Nephron (organoid): ENCODE measurements at regions not wholly inside any gene's neighbourhood (a gene's known extent, or its start where the extent isn't known, plus 50 kb on each side); places are given as distances from the start of the nearest gene placed in this dataset.

Source experiments
- H3K27ac Mint-ChIP-seq, 3 experiments: 2 replicates each; pipeline ENCODE4 v1.8.0; 2020; ENCODE audit warnings: mixed read lengths in 3 of 3, mild to moderate bottlenecking in 2 of 3, moderate library complexity in 1 of 3
- H3K27me3 Mint-ChIP-seq: 2 replicates; pipeline ENCODE4 v1.8.0; 2021; ENCODE audit warnings: low read depth, mild to moderate bottlenecking, moderate library complexity, mixed read lengths
- H3K36me3 Mint-ChIP-seq: 2 replicates; pipeline ENCODE4 v1.8.0; 2020; ENCODE audit warnings: low read depth, mixed read lengths
- H3K4me1 Mint-ChIP-seq: 2 replicates; pipeline ENCODE4 v1.8.0; 2020; ENCODE audit warnings: mixed read lengths
- H3K4me3 Mint-ChIP-seq, 3 experiments: 2 replicates each; pipeline ENCODE4 v1.8.0; 2020; ENCODE audit warnings: mild to moderate bottlenecking in 3 of 3, mixed read lengths in 3 of 3, moderate library complexity in 2 of 3
- H3K9me3 Mint-ChIP-seq: 2 replicates; pipeline ENCODE4 v1.8.0; 2020; ENCODE audit warnings: mixed read lengths
- CTCF ChIP-seq, 3 experiments: fragments of 200-600 bp; sonication (generic); IDR thresholded peaks; one replicate each; pipeline ENCODE4 v1.5.0; 2021; ENCODE audit warnings: antibody characterized with exemption in 3 of 3; ENCODE audit not compliant: unreplicated experiment in 3 of 3

- Mint-ChIP-seq H3K9me3 (no peaks in the 10 kb centered on the region), H3K27me3 (peaks cover 13% of the 10 kb centered on the region), H3K4me1 (peaks cover 28% of the 10 kb centered on the region), H3K36me3 (no peaks in the 10 kb centered on the region), H3K27ac (peak overlapping the region; percentile 83 to 89 (median 87)), H3K4me3 (no peak overlapping the region)
- no peak for TF ChIP-seq CTCF (IDR thresholded peaks at IDR 0.05; ENCODE audit: unreplicated experiment in 3 of 3)
Measured at GRCh38 chr9:108271236-108271635, 584.5 kb downstream of the ACTL7B start.

- TF ChIP-seq CTCF (IDR thresholded peaks at IDR 0.05; ENCODE audit: unreplicated experiment in 3 of 3) = no peak
- H3K36me3 Mint-ChIP-seq = no peaks in the 10 kb centered on the region
- H3K4me1 Mint-ChIP-seq = peaks cover 28% of the 10 kb centered on the region
- peak overlapping the region in 1 of 3 experiments; percentile 35 for H3K27ac Mint-ChIP-seq
- H3K9me3 Mint-ChIP-seq = no peaks in the 10 kb centered on the region
- H3K27me3 Mint-ChIP-seq = peaks cover 19% of the 10 kb centered on the region
- H3K4me3 Mint-ChIP-seq = no peak overlapping the region
Measured at GRCh38 chr9:108270561-108270960, 585.2 kb downstream of the ACTL7B start.

GRCh38 chr9:108270051-108270450 lies 585.7 kb downstream of the ACTL7B start:
- Mint-ChIP-seq H3K27ac (peak overlapping the region in 2 of 3 experiments; percentile 35 to 54), H3K4me1 (peaks cover 28% of the 10 kb centered on the region), H3K4me3 (no peak overlapping the region), H3K27me3 (peaks cover 20% of the 10 kb centered on the region), H3K9me3 (no peaks in the 10 kb centered on the region), H3K36me3 (no peaks in the 10 kb centered on the region)
- TF ChIP-seq CTCF (IDR thresholded peaks at IDR 0.05; ENCODE audit: unreplicated experiment in 3 of 3) = no peak

- Mint-ChIP-seq H3K4me1 (peaks cover 24% of the 10 kb centered on the region), H3K27me3 (peaks cover 18% of the 10 kb centered on the region), H3K27ac (peak overlapping the region in 1 of 3 experiments; percentile 47), H3K36me3 (no peaks in the 10 kb centered on the region), H3K9me3 (no peaks in the 10 kb centered on the region), H3K4me3 (no peak overlapping the region)
- TF ChIP-seq CTCF (IDR thresholded peaks at IDR 0.05; ENCODE audit: unreplicated experiment in 3 of 3) = no peak
Measured at GRCh38 chr9:108269371-108269770, 586.4 kb downstream of the ACTL7B start.

- Mint-ChIP-seq H3K4me1 (no peaks in the 10 kb centered on the region), H3K4me3 (no peak overlapping the region), H3K27me3 (peaks cover 26% of the 10 kb centered on the region), H3K9me3 (no peaks in the 10 kb centered on the region), H3K36me3 (no peaks in the 10 kb centered on the region), H3K27ac (no peak overlapping the region)
- no peak for TF ChIP-seq CTCF (IDR thresholded peaks at IDR 0.05; ENCODE audit: unreplicated experiment in 3 of 3)
Measured at GRCh38 chr9:108265065-108265464, 590.7 kb downstream of the ACTL7B start.

- Mint-ChIP-seq H3K4me3 (no peak overlapping the region), H3K36me3 (no peaks in the 10 kb centered on the region), H3K27me3 (peaks cover 25% of the 10 kb centered on the region), H3K9me3 (no peaks in the 10 kb centered on the region), H3K4me1 (no peaks in the 10 kb centered on the region), H3K27ac (no peak overlapping the region)
- no peak for TF ChIP-seq CTCF (IDR thresholded peaks at IDR 0.05; ENCODE audit: unreplicated experiment in 3 of 3)
Measured at GRCh38 chr9:108264093-108264492, 591.7 kb downstream of the ACTL7B start.
